Muscle layer of duodenum (tissue), 2 donors: ENCODE measurements at regions not wholly inside any gene's neighbourhood (a gene's known extent, or its start where the extent isn't known, plus 50 kb on each side); places are given as distances from the start of the nearest gene placed in this dataset.

ENCODE experiments used
- H3K27ac ChIP-seq: one replicate; pipeline ENCODE4 v1.7.0; 2013; ENCODE audit warnings: mild to moderate bottlenecking, low read length
- H3K27me3 ChIP-seq: one replicate; pipeline ENCODE4 v1.7.0; 2013; ENCODE audit warnings: low read depth, mild to moderate bottlenecking, control low read depth, low read length
- H3K36me3 ChIP-seq, 2 donors: one replicate each; pipeline ENCODE4 v1.7.0; 2013; ENCODE audit warnings: low read length in 2 of 2, control low read depth in 1 of 2, mild to moderate bottlenecking in 1 of 2; ENCODE audit not compliant: insufficient read depth in 2 of 2, control insufficient read depth in 1 of 2
- H3K4me1 ChIP-seq, 2 donors: one replicate each; pipeline ENCODE4 v1.7.0; 2013; ENCODE audit warnings: low read length in 2 of 2, mild to moderate bottlenecking in 2 of 2, control low read depth in 1 of 2, moderate library complexity in 1 of 2; ENCODE audit not compliant: insufficient read depth in 2 of 2, control insufficient read depth in 1 of 2
- H3K4me3 ChIP-seq, 2 donors: one replicate each; pipeline ENCODE4 v1.7.0; 2013; ENCODE audit warnings: low read length in 2 of 2, low read depth in 1 of 2, mild to moderate bottlenecking in 1 of 2
- H3K9me3 ChIP-seq, 2 donors: one replicate each; pipeline ENCODE4 v1.7.0; 2013; ENCODE audit warnings: low read length in 2 of 2, control low read depth in 1 of 2, mild to moderate bottlenecking in 1 of 2; ENCODE audit not compliant: control insufficient read depth in 1 of 2
- donor health status: healthy.

DNA sequence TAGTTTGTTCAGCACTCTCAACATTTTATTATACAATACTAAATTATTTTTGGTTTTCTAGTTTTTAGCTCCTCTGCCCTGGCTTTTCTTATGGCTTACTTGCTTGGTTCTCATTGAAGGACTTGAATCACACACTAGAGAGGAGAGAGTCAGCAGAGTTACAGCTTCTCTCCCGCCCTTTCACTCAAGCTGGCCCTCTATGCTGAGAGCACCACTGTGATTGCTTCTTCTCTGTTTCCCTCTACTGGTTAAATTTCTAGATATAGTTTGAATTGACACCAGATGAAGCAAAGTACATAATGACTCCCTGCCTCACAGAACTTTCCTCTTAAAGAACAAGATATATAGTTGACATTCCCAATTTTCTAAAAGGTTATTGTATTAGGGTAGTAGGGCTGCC is 767.3 kb upstream of the SORCS1 start:
- Histone ChIP-seq H3K4me1 (no peaks in the 10 kb centered on the region), H3K36me3 (no peaks in the 10 kb centered on the region), H3K4me3 (no peak overlapping the region), H3K27me3 (no peaks in the 10 kb centered on the region), H3K9me3 (no peaks in the 10 kb centered on the region), H3K27ac (no peak overlapping the region)

DNA sequence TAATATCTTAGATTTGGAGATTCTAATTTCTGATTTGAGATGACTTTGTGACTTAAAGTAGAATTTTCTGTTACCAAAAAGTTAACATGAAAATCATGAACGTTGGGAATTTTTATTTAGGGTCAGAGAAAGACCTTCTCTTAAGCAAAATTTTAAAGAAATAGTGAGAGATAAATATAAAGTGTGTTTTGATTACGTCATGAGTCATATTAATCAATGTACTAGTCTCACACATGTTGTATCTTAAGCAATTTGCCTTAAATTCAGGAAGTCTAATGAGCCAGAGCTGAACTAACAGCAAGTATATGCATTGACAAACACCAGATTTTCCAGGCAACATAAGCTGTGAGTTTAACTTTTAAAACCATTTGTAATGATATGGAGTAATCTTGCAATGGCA is 765.5 kb upstream of the SORCS1 start:
- H3K27ac ChIP-seq, result no peak overlapping the region
- H3K9me3 ChIP-seq, result no peaks in the 10 kb centered on the region
- no peaks in the 10 kb centered on the region for H3K27me3 ChIP-seq
- no peak overlapping the region for H3K4me3 ChIP-seq
- H3K4me1 ChIP-seq, result no peaks in the 10 kb centered on the region
- H3K36me3 ChIP-seq, result no peaks in the 10 kb centered on the region

DNA sequence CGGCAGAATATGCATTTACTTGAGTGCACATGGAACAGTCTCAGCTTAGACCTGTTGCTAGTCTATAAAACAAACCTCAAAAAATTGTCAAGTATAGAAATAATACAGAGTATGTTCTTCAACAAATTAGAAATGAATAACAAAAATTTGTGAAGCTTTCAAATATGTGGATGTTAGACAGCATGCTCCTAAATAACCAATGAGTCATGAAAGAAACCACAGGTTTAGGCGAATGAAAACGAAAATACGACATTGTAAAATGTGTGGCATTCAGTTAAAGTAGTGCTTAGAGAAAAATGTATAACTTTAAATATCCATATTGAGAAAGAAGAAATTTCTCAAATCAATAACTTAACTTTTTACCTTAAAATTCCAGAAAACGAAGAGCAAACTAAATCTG is 760.0 kb upstream of the SORCS1 start:
- Histone ChIP-seq H3K36me3 (no peaks in the 10 kb centered on the region), H3K27me3 (no peaks in the 10 kb centered on the region), H3K9me3 (peaks cover 0 to 8% of the 10 kb centered on the region in 2 donors), H3K4me3 (no peak overlapping the region), H3K4me1 (no peaks in the 10 kb centered on the region), H3K27ac (no peak overlapping the region)

DNA sequence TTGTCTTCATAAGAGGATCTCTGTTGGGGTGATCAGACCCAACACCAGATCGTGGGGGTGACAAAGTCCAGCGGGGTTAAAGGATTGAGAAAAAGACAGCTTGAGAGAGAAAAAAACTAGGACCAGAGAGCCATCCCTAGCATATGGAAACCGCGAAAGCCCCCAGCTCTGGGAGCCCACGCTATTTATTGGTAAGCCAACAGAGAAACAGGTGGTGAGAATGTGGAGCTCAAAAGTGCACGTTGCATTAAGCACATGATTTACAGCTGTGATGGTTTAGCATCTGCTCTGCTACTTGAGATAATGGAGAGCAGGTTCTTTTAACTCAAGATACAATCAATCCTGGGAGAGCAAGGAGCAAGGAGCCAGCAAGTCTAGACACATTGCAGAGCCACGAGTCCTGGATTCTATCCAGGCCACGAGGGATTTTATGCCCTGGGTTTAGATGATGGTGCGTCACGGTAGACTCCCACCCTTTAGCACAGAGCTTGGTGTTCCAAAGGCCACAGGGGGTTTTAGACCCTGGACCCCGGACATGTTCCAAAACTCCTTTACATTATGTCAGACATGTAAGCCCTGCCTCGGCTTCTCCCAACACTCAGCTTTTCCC is 755.2 kb upstream of the SORCS1 start:
- H3K36me3 ChIP-seq, result no peaks in the 10 kb centered on the region
- H3K4me1 ChIP-seq, result peaks cover 0 to 7% of the 10 kb centered on the region in 2 donors
- H3K4me3 ChIP-seq, result no peak overlapping the region
- H3K9me3 ChIP-seq, result peaks cover 0 to 8% of the 10 kb centered on the region in 2 donors
- peaks cover 6% of the 10 kb centered on the region for H3K27me3 ChIP-seq
- no peak overlapping the region for H3K27ac ChIP-seq

DNA sequence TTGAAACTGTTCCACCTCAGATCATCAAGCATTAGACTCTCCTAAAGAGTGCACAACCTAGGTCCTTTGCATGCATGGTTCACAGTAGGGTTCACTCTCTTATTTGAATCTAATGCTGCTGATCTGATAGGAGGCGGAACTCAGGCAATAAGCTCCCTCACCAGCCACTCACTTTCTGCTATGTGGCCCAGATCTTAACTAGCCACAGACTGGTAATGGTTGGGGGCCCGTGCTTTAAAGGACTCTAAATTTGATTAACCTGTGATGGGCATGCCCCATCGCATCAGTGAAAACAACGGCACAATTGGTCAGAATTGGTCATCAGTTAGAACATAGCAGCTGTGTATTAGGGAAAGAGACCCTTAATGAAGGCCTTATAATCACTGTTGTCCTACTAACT is 753.7 kb upstream of the SORCS1 start:
- Histone ChIP-seq H3K4me3 (no peak overlapping the region), H3K4me1 (peaks cover 0 to 9% of the 10 kb centered on the region in 2 donors), H3K36me3 (no peaks in the 10 kb centered on the region), H3K27ac (no peak overlapping the region), H3K27me3 (peaks cover 6% of the 10 kb centered on the region), H3K9me3 (peaks cover 0 to 8% of the 10 kb centered on the region in 2 donors)

DNA sequence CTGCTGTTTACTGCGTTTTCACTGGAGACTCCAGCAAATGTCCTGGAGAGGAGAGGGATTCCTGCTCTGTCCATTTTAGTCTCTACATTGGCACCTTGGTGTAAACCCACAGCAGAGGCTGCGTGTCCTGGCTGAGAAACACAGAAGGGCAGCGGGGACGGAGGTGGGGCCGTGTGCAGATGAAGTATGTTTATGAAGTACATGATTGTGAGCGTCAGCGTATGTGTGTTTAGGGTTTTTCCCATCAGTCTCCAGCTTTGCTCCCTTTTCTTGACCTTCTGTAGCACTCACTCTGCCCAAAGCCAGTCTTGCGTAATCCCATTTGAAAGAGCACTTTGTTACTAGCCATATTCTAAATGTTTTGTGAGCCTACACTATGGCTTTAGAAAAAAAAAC is 750.7 kb upstream of the SORCS1 start:
- peaks cover 0 to 3% of the 10 kb centered on the region in 2 donors for H3K9me3 ChIP-seq
- peaks cover 0 to 9% of the 10 kb centered on the region in 2 donors for H3K4me1 ChIP-seq
- H3K36me3 ChIP-seq, result no peaks in the 10 kb centered on the region
- H3K27me3 ChIP-seq, result peaks cover 6% of the 10 kb centered on the region
- no peak overlapping the region for H3K27ac ChIP-seq
- H3K4me3 ChIP-seq, result peak overlapping the region; percentile 26 to 60

DNA sequence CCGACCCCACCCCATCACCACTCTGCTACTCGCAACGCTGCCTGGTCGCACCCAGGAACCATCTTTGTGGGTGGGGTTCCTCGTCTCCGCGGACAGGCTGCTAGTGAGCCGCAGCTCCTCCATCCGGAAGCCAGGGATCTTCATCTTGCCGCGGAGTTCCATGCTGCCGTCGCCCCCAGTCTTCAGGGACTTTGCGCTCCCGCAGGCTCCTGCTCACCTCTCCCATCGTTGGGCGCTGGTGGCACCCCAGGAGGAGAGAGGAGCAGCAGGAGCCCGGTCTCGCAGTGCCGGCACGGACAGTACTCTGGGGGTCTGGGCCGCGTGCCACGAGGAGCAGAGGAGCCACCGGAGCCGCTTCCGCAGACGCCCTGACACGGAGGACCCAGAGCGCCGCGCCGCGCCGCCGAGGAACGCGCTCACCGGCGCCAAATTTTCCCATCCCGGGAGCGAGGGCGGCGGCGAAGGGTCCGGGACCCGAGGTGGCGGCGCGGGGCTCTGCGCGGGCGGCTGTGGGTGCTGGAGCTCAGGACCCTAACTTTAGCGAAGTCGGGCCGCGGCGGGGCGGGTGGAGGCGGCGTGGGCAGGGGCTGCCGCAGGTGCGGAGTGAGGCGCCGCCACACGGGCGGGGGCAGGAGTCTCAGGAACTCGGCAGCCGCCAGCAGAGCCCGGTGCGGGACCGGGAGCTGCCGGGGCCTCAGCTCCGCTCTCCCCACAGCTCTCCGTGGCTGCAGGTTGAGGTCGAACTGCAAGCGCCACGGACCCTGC is 750.1 kb upstream of the SORCS1 start:
- Histone ChIP-seq H3K36me3 (no peaks in the 10 kb centered on the region), H3K4me3 (peak overlapping the region; percentile 26 to 60), H3K27me3 (peaks cover 6% of the 10 kb centered on the region), H3K9me3 (no peaks in the 10 kb centered on the region), H3K4me1 (peaks cover 0 to 9% of the 10 kb centered on the region in 2 donors), H3K27ac (no peak overlapping the region)

DNA sequence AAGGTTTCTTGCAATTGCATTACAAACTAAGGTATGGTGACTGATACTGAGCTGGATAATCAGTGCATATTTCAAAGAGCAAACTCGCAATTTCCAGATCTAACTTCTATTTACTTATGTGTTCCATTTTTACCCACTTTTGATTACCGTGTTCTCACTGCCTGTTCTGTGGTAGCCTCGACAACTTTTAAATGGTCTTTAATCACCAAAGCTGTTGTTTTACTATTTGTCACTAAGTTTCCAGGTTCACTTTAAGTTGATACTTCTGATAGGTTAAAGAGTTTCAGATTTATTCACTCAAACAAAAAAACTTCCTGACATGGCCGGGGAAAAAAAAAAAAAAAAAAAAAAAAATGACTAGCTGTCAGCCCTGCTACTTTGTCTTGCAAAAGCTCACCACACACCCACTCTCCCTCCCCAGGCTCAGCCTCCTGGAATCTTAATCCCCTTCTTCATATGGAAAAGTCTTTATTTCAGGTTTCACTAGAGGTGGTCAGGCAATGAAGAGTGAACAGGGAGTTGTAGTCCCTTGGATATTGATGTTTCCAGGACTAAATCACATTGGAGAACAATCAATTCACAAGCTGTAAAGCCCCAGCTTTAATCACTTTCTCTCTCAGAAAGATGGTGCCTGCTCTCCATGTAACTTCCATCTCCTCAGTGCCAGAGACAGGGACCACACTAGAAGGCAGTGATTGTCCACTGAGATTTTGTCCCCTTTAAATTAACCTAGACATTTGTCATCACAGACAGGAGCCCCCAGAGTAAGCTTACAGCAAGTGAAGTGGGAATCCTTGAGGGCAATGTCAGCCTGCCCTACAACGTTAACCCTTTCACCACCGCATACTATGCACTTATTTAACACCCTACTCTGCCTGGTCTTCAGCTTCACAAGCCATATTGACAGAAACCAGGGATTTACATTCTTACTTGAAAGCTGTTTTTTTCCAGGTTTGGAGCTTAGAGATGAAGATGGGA is 749.1 kb upstream of the SORCS1 start:
- Histone ChIP-seq H3K4me1 (peaks cover 0 to 9% of the 10 kb centered on the region in 2 donors), H3K9me3 (no peaks in the 10 kb centered on the region), H3K27ac (no peak overlapping the region), H3K4me3 (no peak overlapping the region), H3K27me3 (peaks cover 6% of the 10 kb centered on the region), H3K36me3 (no peaks in the 10 kb centered on the region)

DNA sequence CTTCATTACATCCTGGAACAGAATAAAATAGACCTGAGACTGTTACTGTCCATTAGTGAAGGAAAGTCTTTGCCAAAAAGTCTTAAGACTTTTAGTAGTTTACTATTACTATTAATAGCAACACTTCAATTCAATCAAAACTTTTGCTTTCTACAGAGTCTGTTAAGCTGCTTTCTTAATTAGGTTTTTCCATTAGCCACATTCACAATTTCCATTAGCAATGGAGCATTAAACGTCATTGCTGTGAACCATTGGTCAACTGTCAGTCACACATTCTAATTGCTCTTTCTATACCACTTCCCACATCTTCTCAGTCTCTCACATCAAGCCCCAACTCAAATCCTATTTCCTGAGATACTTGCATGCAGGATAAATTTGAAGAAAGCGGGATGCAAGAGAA is 736.6 kb upstream of the SORCS1 start:
- no peaks in the 10 kb centered on the region for H3K36me3 ChIP-seq
- no peaks in the 10 kb centered on the region for H3K9me3 ChIP-seq
- H3K4me3 ChIP-seq, result no peak overlapping the region
- H3K4me1 ChIP-seq, result no peaks in the 10 kb centered on the region
- no peak overlapping the region for H3K27ac ChIP-seq
- H3K27me3 ChIP-seq, result no peaks in the 10 kb centered on the region

DNA sequence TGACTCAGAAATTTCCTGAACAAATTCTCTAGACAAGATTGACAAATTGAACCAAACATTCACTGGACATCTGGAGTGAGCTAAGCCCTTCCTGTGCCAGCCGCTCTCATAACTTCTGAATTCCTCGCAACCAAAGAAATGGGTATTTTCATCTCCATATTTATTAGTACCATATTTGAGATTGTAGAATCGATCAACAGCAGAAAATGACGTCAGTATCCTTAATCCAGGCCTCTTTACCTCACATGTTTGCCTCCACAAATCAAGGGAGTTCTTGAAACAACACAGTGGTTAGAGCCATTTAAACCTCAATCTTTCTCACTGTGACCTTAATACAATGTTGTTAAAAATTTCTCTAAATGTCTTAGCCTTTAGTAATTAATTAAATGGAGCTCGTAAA is 735.6 kb upstream of the SORCS1 start:
- H3K4me3 ChIP-seq, result no peak overlapping the region
- H3K36me3 ChIP-seq, result no peaks in the 10 kb centered on the region
- no peaks in the 10 kb centered on the region for H3K27me3 ChIP-seq
- H3K27ac ChIP-seq, result no peak overlapping the region
- no peaks in the 10 kb centered on the region for H3K9me3 ChIP-seq
- H3K4me1 ChIP-seq, result no peaks in the 10 kb centered on the region

DNA sequence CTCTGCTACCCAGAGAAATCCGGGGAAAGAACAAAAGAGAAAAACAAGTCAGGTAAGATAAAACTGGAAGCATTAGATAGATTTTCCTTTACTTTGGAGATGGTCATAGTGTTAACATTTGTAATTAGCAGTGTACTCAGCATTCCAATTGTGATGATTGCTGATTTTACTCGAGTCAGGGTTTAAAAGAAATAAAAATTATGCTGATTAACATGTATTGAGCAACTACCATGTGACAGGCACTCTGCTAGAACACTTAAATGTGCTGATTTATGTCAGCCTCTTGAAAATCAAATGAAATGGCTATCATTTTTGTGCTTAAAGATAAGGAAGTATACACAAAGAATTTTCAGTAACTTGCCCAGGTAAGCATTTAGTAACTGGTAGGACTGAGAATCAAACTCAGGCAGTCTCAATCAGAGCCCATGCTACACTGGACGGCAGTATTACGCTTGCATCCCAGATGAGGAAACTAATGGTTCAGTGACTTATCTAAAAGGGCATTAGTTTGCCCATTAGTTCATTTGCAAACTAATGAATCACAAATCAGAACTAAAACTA is 735.1 kb upstream of the SORCS1 start:
- no peak overlapping the region for H3K27ac ChIP-seq
- no peaks in the 10 kb centered on the region for H3K9me3 ChIP-seq
- H3K27me3 ChIP-seq, result no peaks in the 10 kb centered on the region
- no peaks in the 10 kb centered on the region for H3K4me1 ChIP-seq
- H3K36me3 ChIP-seq, result no peaks in the 10 kb centered on the region
- H3K4me3 ChIP-seq, result no peak overlapping the region
